ENCODE measurements at regions not wholly inside any gene's neighbourhood (a gene's known extent, or its start where the extent isn't known, plus 50 kb on each side); places are given as distances from the start of the nearest gene placed in this dataset.
"Not testable (repeated sequence)": the region's sequence is repeated elsewhere in the genome, so short reads cannot be mapped to it uniquely, and the experiment has no call there.

DNA sequence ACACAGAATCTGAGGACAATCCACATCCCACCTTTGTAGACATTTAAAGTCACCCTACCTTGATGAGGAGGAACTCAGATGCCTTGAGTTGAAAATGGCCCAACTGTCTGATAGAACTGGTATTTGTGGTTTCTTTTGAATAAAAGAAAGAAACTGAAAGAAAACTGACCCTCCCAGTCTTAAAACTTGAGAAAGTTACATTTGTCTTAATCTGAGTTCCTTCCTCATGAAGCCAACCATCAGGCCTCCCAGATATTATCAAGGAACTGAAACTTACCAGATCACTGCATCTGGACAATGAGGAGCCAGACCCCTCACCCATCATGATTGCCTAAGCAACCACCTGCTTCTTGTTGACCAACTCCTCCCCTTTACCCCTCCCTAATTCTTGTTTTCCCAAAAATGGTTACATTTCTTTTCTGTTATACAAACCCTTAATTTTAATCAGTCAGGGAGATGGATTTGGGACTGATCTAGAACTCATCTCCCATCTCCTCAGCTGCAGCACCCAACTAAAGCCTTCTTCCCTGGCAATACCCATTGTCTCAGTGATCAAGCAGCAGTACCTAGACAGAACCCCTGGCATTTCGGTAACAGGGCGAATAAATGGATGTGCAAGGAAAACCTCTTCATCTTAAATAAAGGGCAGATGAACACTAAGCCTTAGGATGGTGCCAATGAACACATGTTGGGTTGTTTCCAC, 72.0 kb upstream of the RESF1 start:
- Histone ChIP-seq H3K14ac (ENCODE audit: insufficient read depth, low read length) (no peak overlapping the region), H4K8ac (replicated peaks; ENCODE audit: insufficient read length, low read depth, low read length) (no peak overlapping the region), H3K23ac (ENCODE audit: insufficient read length, low read depth, low read length) (no peak overlapping the region), H2BK5ac (ENCODE audit: insufficient read length, low read length) (no peak overlapping the region), H3K79me1 (ENCODE audit: insufficient read depth, low read depth, low read length, poor library complexity, severe bottlenecking) (no peaks in the 10 kb centered on the region), H3K9ac (ENCODE audit: extremely low read depth, insufficient read length, low read length) (no peak overlapping the region), H4K20me1 (ENCODE audit: control insufficient read depth, insufficient read depth, insufficient read length) (no peaks in the 10 kb centered on the region), H3K79me2 (ENCODE audit: insufficient read depth, low read length) (no peaks in the 10 kb centered on the region), H2BK20ac (ENCODE audit: low read depth, low read length, poor library complexity, severe bottlenecking) (no peak overlapping the region), H2AK5ac (ENCODE audit: insufficient read length, low read length) (no peak overlapping the region), H2BK12ac (ENCODE audit: insufficient read length, low read depth, low read length) (no peak overlapping the region), H3K56ac (ENCODE audit: insufficient read length, low read depth, low read length) (no peak overlapping the region), H4K5ac (ENCODE audit: insufficient read length, low read depth, low read length) (no peak overlapping the region), H2AFZ (ENCODE audit: low read length) (no peak overlapping the region), H3K4ac (ENCODE audit: low read depth, low read length) (no peak overlapping the region), H3K27me3 (ENCODE audit: insufficient read depth, low read length) (no peaks in the 10 kb centered on the region; the same call in 1 of the 2 replicates), H3K9me3 (ENCODE audit: control insufficient read depth, low read depth, low read length) (peaks cover 11% of the 10 kb centered on the region), H2BK120ac (ENCODE audit: low read depth, low read length, poor library complexity, severe bottlenecking) (no peak overlapping the region), H3T11ph (ENCODE audit: low read length) (no peak overlapping the region), H2BK15ac (ENCODE audit: low read depth, low read length) (no peak overlapping the region), H3K27ac (ENCODE audit: insufficient read length, low read depth, low read length) (no peak overlapping the region), H4K91ac (ENCODE audit: insufficient read length, low read depth, low read length) (no peak overlapping the region), H3K4me1 (ENCODE audit: insufficient read depth, low read length) (no peaks in the 10 kb centered on the region), H3K4me2 (ENCODE audit: insufficient read depth, insufficient read length, low read length) (no peak overlapping the region), H3K18ac (ENCODE audit: insufficient read length, low read depth, low read length) (no peak overlapping the region), H3K23me2 (ENCODE audit: insufficient read length, low read depth, low read length, poor library complexity, severe bottlenecking) (no peaks in the 10 kb centered on the region)
- Mint-ChIP-seq H3K27ac (no peak overlapping the region), H3K36me3 (ENCODE audit: insufficient read depth in 1 of 3, low read depth in 3 of 3) (peaks cover 16 to 31% (median 16%) of the 10 kb centered on the region in 3 experiments), H3K4me3 (no peak overlapping the region), H3K4me1 (no peaks in the 10 kb centered on the region), H3K9me3 (peaks cover 22 to 46% of the 10 kb centered on the region in 2 experiments), H3K27me3 (ENCODE audit: low read depth) (peaks cover 2% of the 10 kb centered on the region; the same call in 1 of the 2 replicates)
- DNase-seq: no peak
- no peak for TF ChIP-seq CTCF (conservative IDR thresholded peaks at IDR 0.05)
- WGBS (ENCODE audit: extremely low coverage, insufficient read length, low lambda C conversion rate): no CpG with 5 or more reads among the region's 2 CpGs

- not testable (repeated sequence) for H3T11ph ChIP-seq (ENCODE audit: low read length); H2BK20ac ChIP-seq (ENCODE audit: low read depth, low read length, poor library complexity, severe bottlenecking); H3K79me2 ChIP-seq (ENCODE audit: insufficient read depth, low read length); H3K56ac ChIP-seq (ENCODE audit: insufficient read length, low read depth, low read length); H3K18ac ChIP-seq (ENCODE audit: insufficient read length, low read depth, low read length); H2AFZ ChIP-seq (ENCODE audit: low read length); H3K79me1 ChIP-seq (ENCODE audit: insufficient read depth, low read depth, low read length, poor library complexity, severe bottlenecking); H2BK120ac ChIP-seq (ENCODE audit: low read depth, low read length, poor library complexity, severe bottlenecking); H3K23me2 ChIP-seq (ENCODE audit: insufficient read length, low read depth, low read length, poor library complexity, severe bottlenecking); H3K9me3 ChIP-seq (ENCODE audit: control insufficient read depth, low read depth, low read length); H3K4me1 ChIP-seq (ENCODE audit: insufficient read depth, low read length); H3K4me1 Mint-ChIP-seq; H4K8ac ChIP-seq (replicated peaks; ENCODE audit: insufficient read length, low read depth, low read length); H4K20me1 ChIP-seq (ENCODE audit: control insufficient read depth, insufficient read depth, insufficient read length); H2AK5ac ChIP-seq (ENCODE audit: insufficient read length, low read length); H2BK15ac ChIP-seq (ENCODE audit: low read depth, low read length); H3K27me3 ChIP-seq (ENCODE audit: insufficient read depth, low read length); H3K4me3 Mint-ChIP-seq; DNase-seq; H2BK5ac ChIP-seq (ENCODE audit: insufficient read length, low read length); H3K23ac ChIP-seq (ENCODE audit: insufficient read length, low read depth, low read length); H3K4me2 ChIP-seq (ENCODE audit: insufficient read depth, insufficient read length, low read length); H3K9ac ChIP-seq (ENCODE audit: extremely low read depth, insufficient read length, low read length); H3K27ac ChIP-seq (ENCODE audit: insufficient read length, low read depth, low read length); H3K4ac ChIP-seq (ENCODE audit: low read depth, low read length); H4K91ac ChIP-seq (ENCODE audit: insufficient read length, low read depth, low read length); H2BK12ac ChIP-seq (ENCODE audit: insufficient read length, low read depth, low read length); H3K27ac Mint-ChIP-seq; H4K5ac ChIP-seq (ENCODE audit: insufficient read length, low read depth, low read length); H3K14ac ChIP-seq (ENCODE audit: insufficient read depth, low read length); H3K27me3 Mint-ChIP-seq (ENCODE audit: low read depth)
- WGBS (ENCODE audit: extremely low coverage, insufficient read length, low lambda C conversion rate): no CpG with 5 or more reads among the region's 6 CpGs
- Mint-ChIP-seq H3K36me3 (ENCODE audit: insufficient read depth in 1 of 3, low read depth in 3 of 3) (peaks cover 7 to 18% (median 9%) of the 10 kb centered on the region in 3 experiments), H3K9me3 (peaks cover 12 to 29% of the 10 kb centered on the region in 2 experiments)
Observed at GRCh38 chr12:31882682-31883081, 76.5 kb upstream of the RESF1 start.
